K562 (cell line): ENCODE measurements at regions not wholly inside any gene's neighbourhood (a gene's known extent, or its start where the extent isn't known, plus 50 kb on each side); places are given as distances from the start of the nearest gene placed in this dataset.

Experiments
- ATAC-seq: fragments of 200-7000 bp; cut with Tn5 transposase; 3 replicates; pipeline ENCODE4 v1.9.1; 2020; ENCODE audit warnings: moderate library complexity
- BruUV-seq: library from RNA; stranded (reverse); fragments of 400-500 nt; replicated peaks from 2 replicates; lab custom pipeline; 2021; lab: Mats Ljungman, UMichigan
- CTCF ChIA-PET: fragments of 300-600 bp; formaldehyde crosslinking; extraction: SDS; loops from one replicate; lab custom pipeline; 2021; ENCODE audit warnings: low intra/inter-chr PET ratio; lab: Yijun Ruan, JAX
- POLR2A ChIA-PET: fragments of 300-600, 350-650 bp; sonication (Branson Sonifier 250); formaldehyde crosslinking; extraction: SDS; loops from one replicate; lab custom pipeline; 2021; ENCODE audit warnings: antibody characterized with exemption, inconsistent platforms; lab: Yijun Ruan, JAX
- DNase-seq, 4 experiments: peaks; one replicate each; pipeline versions ENCODE4 v3.0.0 to v3.0.0-alpha.2; 2011 to 2018; ENCODE audit warnings: low spot score in 3 of 4, mixed read lengths in 3 of 4; ENCODE audit errors: extremely low read depth in 1 of 4
- FAIRE-seq: peaks from 2 replicates; lab custom pipeline; 2011; peaks lifted over from hg19 to GRCh38; lab: Jason Lieb, UNC
- H2AFZ ChIP-seq: 2 replicates; pipeline ENCODE4 v1.6.0; 2011; ENCODE audit warnings: low read depth, low read length, control low read depth, inconsistent platforms
- H3K27ac ChIP-seq: fragments of 200-600 bp; 3 replicates; pipeline ENCODE4 v1.8.0; 2011; ENCODE audit warnings: low read depth, mild to moderate bottlenecking, control low read depth, inconsistent platforms, low read length, moderate library complexity, mixed read lengths; ENCODE audit errors: extremely low read depth
- H3K27me3 ChIP-seq, 2 experiments: fragments of 300-600 bp in 1 of 2; 2 replicates in 1 of 2; 3 replicates in 1 of 2; pipeline versions ENCODE4 v1.6.0 to v1.8.0; 2011; ENCODE audit warnings: inconsistent platforms in 2 of 2, low read length in 2 of 2, mild to moderate bottlenecking in 1 of 2, mixed read lengths in 1 of 2, moderate library complexity in 1 of 2; ENCODE audit not compliant: control insufficient read depth in 2 of 2, insufficient read depth in 2 of 2
- H3K36me3 ChIP-seq: fragments of 300-600 bp; 3 replicates; pipeline ENCODE4 v1.8.0; 2011; ENCODE audit warnings: mild to moderate bottlenecking, low read length, inconsistent platforms; ENCODE audit not compliant: control insufficient read depth, insufficient read depth
- H3K4me1 ChIP-seq, 2 experiments: fragments of 200-600 bp in 1 of 2; replicated peaks in 1 of 2; 2 replicates in 1 of 2; 3 replicates in 1 of 2; pipeline versions ENCODE4 v1.5.1 to v1.8.0; 2011; ENCODE audit warnings: inconsistent platforms in 2 of 2, low read length in 2 of 2, mild to moderate bottlenecking in 1 of 2, mixed read lengths in 1 of 2, moderate library complexity in 1 of 2; ENCODE audit not compliant: control insufficient read depth in 2 of 2, insufficient read depth in 2 of 2
- H3K4me2 ChIP-seq: 2 replicates; pipeline ENCODE4 v1.6.1; 2011; ENCODE audit warnings: low read length, control low read depth, inconsistent platforms, mixed read lengths; ENCODE audit not compliant: insufficient read depth
- H3K4me3 ChIP-seq: fragments of 200-600 bp; sonication (generic), shearing (Covaris generic); 2 replicates; pipeline ENCODE4 v1.5.1; 2016; ENCODE audit warnings: control low read depth, inconsistent platforms
- H3K79me2 ChIP-seq: fragments of 200-600 bp; 3 replicates; pipeline ENCODE4 v1.8.0; 2011; ENCODE audit warnings: low read length, inconsistent platforms; ENCODE audit not compliant: control insufficient read depth, insufficient read depth
- H3K9ac ChIP-seq, 2 experiments: 2 replicates each; pipeline versions ENCODE4 v1.6.0 to v1.6.1; 2011; ENCODE audit warnings: low read depth in 2 of 2, low read length in 2 of 2, control low read depth in 1 of 2, inconsistent platforms in 1 of 2, mild to moderate bottlenecking in 1 of 2, mixed read lengths in 1 of 2; ENCODE audit not compliant: insufficient read depth in 1 of 2
- H3K9me1 ChIP-seq: one replicate; pipeline ENCODE4 v1.6.0; 2011; ENCODE audit warnings: inconsistent platforms, mild to moderate bottlenecking, low read length, moderate library complexity; ENCODE audit not compliant: control insufficient read depth, insufficient read depth
- H3K9me3 ChIP-seq: replicated peaks from 2 replicates; pipeline ENCODE4 v1.5.1; 2011; ENCODE audit warnings: low read depth, low read length, inconsistent platforms; ENCODE audit not compliant: control insufficient read depth, insufficient read depth
- H4K20me1 ChIP-seq: replicated peaks from 2 replicates; pipeline ENCODE4 v1.6.1; 2011; ENCODE audit warnings: low read length, inconsistent platforms, mixed read lengths; ENCODE audit not compliant: control insufficient read depth, insufficient read depth
- ARID2 ChIP-seq: fragments of 450-650 bp; IDR thresholded peaks from 2 replicates; pipeline ENCODE4 v1.6.1; 2017; ENCODE audit warnings: antibody characterized with exemption, mild to moderate bottlenecking
- ATF1 ChIP-seq, 2 experiments: fragments of 450-650 bp in 1 of 2; IDR thresholded peaks; 2 replicates each; pipeline ENCODE4 v1.6.1; 2016; ENCODE audit warnings: missing compliant biosample characterization in 1 of 2, missing genetic modification characterization in 1 of 2
- FOSL1 ChIP-seq: fragments of 200-800 bp; sonication (Bioruptor generic); conservative IDR thresholded peaks from 2 replicates; pipeline ENCODE4 v1.6.1; 2016; ENCODE audit warnings: missing genetic modification characterization, missing compliant biosample characterization
- JUN ChIP-seq, 2 experiments: sonication (generic) in 1 of 2; formaldehyde crosslinking in 1 of 2; IDR thresholded peaks; 2 replicates each; pipeline versions ENCODE4 v1.6.1 to v1.8.0; 2012 to 2022; ENCODE audit warnings: borderline replicate concordance in 2 of 2, mild to moderate bottlenecking in 2 of 2, improper control_type of control experiment in 1 of 2, low read depth in 1 of 2, low read length in 1 of 2, missing genetic modification reagents in 1 of 2
- NFIX ChIP-seq: fragments of 250-450 bp; sonication (Bioruptor Pico); IDR thresholded peaks from 2 replicates; pipeline ENCODE4 v1.4.0; 2020; ENCODE audit warnings: low read depth, mild to moderate bottlenecking, moderate library complexity
- POLR2H ChIP-seq: IDR thresholded peaks from 2 replicates; pipeline ENCODE4 v1.6.1; 2016; ENCODE audit warnings: missing genetic modification characterization, low read depth, mild to moderate bottlenecking, control low read depth, missing compliant biosample characterization, moderate library complexity
- SRSF9 ChIP-seq: fragments of 200-400 bp; formaldehyde crosslinking; IDR thresholded peaks from 2 replicates; pipeline ENCODE4 v1.6.1; 2017; ENCODE audit warnings: low read depth, low read length, borderline replicate concordance
- ZNF584 ChIP-seq: fragments of 200-800 bp; sonication (Bioruptor generic); IDR thresholded peaks from 2 replicates; pipeline ENCODE4 v1.6.1; 2016; ENCODE audit warnings: low read depth, mild to moderate bottlenecking, missing genetic modification characterization, missing compliant biosample characterization
- WGBS: fragments of 100-300 bp; shearing (Covaris generic); methylation state at CpG from one replicate; pipeline ENCODE4 v1.1.6; 2016; ENCODE audit warnings: low coverage, mixed read lengths; ENCODE audit not compliant: insufficient coverage; ENCODE audit errors: missing lambda C conversion rate; 5-methylcytosine and 5-hydroxymethylcytosine counted together
- in situ Hi-C: fragments of 300-500 bp; cut with MboI; formaldehyde crosslinking; loops from 4 replicates; pipeline ENCODE4 v1.15.0; 2018; ENCODE audit warnings: inconsistent platforms, mixed read lengths
- intact Hi-C: fragments of 100-400 bp; cut with micrococcal nuclease; formaldehyde crosslinking; loops from 2 replicates; pipeline ENCODE4 v1.14.2; 2022
- TF ChIP-seq, protein P1 (sequence below), 2 experiments: IDR thresholded peaks; 2 replicates each; pipeline ENCODE4 v1.6.1; 2012; ENCODE audit warnings: improper control_type of control experiment in 2 of 2, low read depth in 2 of 2, low read length in 2 of 2, borderline replicate concordance in 1 of 2
- TF ChIP-seq, protein P2 (sequence below): sonication (generic); formaldehyde crosslinking; IDR thresholded peaks from 2 replicates; pipeline ENCODE4 v1.8.1; 2023; ENCODE audit warnings: mild to moderate bottlenecking, missing genetic modification reagents

DNA sequence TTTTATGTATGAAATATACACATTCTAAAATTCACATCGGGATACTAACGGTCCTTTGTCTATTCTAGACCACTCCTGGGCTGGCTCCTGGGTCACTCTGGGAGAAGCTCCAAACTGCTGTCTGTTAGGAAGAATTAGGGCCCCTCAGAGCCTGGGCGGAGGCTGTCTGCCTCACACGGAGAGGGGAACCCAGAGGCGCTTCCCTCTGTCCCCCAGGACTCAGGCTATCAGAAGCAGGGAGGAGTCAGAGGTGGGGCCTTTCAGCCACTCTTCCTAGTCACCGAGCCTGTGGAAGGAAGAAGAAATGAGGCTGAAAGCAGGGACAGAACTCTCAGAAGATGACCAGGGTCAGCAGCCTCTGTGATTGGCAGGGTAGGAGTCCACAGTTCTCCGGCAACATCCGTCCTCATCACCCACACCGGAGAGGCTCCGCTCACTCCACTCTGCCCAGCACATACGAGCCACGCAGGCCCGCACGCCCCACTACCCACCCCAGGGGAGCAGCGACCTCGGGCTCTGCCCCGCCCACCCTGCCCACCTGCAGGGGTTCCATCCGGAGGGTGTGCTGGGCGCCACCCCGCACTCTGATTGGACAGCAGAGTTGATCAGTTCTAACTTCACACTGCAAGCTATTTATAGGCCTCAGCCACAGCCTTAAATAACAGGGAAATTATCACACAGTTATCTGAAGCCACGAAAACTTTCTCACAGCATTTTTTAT lies 182.1 kb upstream of the AFDN start:
- no peaks in the 10 kb centered on the region; a peak in 2 of 5 replicates for H3K4me1 ChIP-seq
- DNase-seq (no peak), FAIRE-seq (no peak), ATAC-seq (no peak; the same call in 2 of the 3 replicates)
- H4K20me1 ChIP-seq, result no peaks in the 10 kb centered on the region
- intact Hi-C loops (no loop called here), in situ Hi-C loops (no loop called here)
- ChIA-PET CTCF (no interaction called here), POLR2A (no interaction called here)
- BruUV-seq, result no TSS peak
- 2% methylated on average over 14 of the region's 21 CpGs for WGBS
- H3K9me3 ChIP-seq, result no peaks in the 10 kb centered on the region
- peaks cover 27 to 50% of the 10 kb centered on the region in 2 experiments for H3K27me3 ChIP-seq
- H3K79me2 ChIP-seq, result no peaks in the 10 kb centered on the region
- no peak overlapping the region for H3K9ac ChIP-seq
- H3K4me3 ChIP-seq, result no peak overlapping the region
- H3K36me3 ChIP-seq, result no peaks in the 10 kb centered on the region
- no peak overlapping the region for H3K27ac ChIP-seq
- no peaks in the 10 kb centered on the region for H3K9me1 ChIP-seq
- no peak overlapping the region for H2AFZ ChIP-seq
- H3K4me2 ChIP-seq, result no peak overlapping the region
- TF ChIP-seq NFIX (CRISPR knock-in tag) (no peak), FOSL1 (no peak), ARID2 (no peak), JUN (IDR thresholded peaks at IDR 0.05; ENCODE audit: borderline replicate concordance, low read depth, low read length) (no peak), JUN (CRISPR knock-in tag; IDR thresholded peaks at IDR 0.05; ENCODE audit: borderline replicate concordance) (no peak), SRSF9 (no peak), ZNF584 (CRISPR knock-in tag) (no peak), POLR2H (tag) (no peak), ATF1 (CRISPR knock-in tag; IDR thresholded peaks at IDR 0.05) (no peak), ATF1 (tag; IDR thresholded peaks at IDR 0.05) (no peak)
- TF ChIP-seq, protein P1, sequence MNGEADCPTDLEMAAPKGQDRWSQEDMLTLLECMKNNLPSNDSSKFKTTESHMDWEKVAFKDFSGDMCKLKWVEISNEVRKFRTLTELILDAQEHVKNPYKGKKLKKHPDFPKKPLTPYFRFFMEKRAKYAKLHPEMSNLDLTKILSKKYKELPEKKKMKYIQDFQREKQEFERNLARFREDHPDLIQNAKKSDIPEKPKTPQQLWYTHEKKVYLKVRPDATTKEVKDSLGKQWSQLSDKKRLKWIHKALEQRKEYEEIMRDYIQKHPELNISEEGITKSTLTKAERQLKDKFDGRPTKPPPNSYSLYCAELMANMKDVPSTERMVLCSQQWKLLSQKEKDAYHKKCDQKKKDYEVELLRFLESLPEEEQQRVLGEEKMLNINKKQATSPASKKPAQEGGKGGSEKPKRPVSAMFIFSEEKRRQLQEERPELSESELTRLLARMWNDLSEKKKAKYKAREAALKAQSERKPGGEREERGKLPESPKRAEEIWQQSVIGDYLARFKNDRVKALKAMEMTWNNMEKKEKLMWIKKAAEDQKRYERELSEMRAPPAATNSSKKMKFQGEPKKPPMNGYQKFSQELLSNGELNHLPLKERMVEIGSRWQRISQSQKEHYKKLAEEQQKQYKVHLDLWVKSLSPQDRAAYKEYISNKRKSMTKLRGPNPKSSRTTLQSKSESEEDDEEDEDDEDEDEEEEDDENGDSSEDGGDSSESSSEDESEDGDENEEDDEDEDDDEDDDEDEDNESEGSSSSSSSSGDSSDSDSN (IDR thresholded peaks at IDR 0.05; ENCODE audit: borderline replicate concordance in 1 of 2, low read depth in 2 of 2, low read length in 2 of 2), result no peak
- TF ChIP-seq, protein P2, sequence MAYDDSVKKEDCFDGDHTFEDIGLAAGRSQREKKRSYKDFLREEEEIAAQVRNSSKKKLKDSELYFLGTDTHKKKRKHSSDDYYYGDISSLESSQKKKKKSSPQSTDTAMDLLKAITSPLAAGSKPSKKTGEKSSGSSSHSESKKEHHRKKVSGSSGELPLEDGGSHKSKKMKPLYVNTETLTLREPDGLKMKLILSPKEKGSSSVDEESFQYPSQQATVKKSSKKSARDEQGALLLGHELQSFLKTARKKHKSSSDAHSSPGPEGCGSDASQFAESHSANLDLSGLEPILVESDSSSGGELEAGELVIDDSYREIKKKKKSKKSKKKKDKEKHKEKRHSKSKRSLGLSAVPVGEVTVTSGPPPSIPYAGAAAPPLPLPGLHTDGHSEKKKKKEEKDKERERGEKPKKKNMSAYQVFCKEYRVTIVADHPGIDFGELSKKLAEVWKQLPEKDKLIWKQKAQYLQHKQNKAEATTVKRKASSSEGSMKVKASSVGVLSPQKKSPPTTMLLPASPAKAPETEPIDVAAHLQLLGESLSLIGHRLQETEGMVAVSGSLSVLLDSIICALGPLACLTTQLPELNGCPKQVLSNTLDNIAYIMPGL (CRISPR knock-in tag), result no peak
